PC-9 (cell line): ENCODE measurements at regions not wholly inside any gene's neighbourhood (a gene's known extent, or its start where the extent isn't known, plus 50 kb on each side); places are given as distances from the start of the nearest gene placed in this dataset.

Source experiments
- BruUV-seq: library from RNA; stranded (reverse); fragments of 400-500 nt; replicated peaks from 2 replicates; lab custom pipeline; 2021; lab: Mats Ljungman, UMichigan
- CTCF ChIA-PET: fragments of 300-600 bp; sonication (Branson Sonifier 250); formaldehyde crosslinking; loops from one replicate; lab custom pipeline; 2022; ENCODE audit warnings: antibody characterized with exemption; lab: Charles Lee
- POLR2A ChIA-PET: fragments of 300-600 bp; sonication (Branson Sonifier 250); formaldehyde crosslinking; loops from one replicate; lab custom pipeline; 2022; ENCODE audit warnings: antibody characterized with exemption; ENCODE audit not compliant: unreplicated experiment; lab: Charles Lee
- DNase-seq, 2 experiments: peaks; one replicate each; pipeline versions ENCODE4 v3.0.0 to v3.0.0-alpha.2; 2015 to 2022; ENCODE audit warnings: mixed read lengths in 1 of 2
- H2AFZ ChIP-seq: fragments of 200-600 bp; sonication (generic); 2 replicates; pipeline ENCODE4 v1.8.1; 2017; ENCODE audit warnings: antibody characterized with exemption
- H3F3A ChIP-seq: fragments of 200-600 bp; sonication (generic); 2 replicates; pipeline ENCODE4 v1.8.1; 2017; ENCODE audit warnings: antibody characterized with exemption, mild to moderate bottlenecking, low read depth; ENCODE audit not compliant: insufficient read depth
- H3K27ac ChIP-seq: fragments of 200-600 bp; sonication (generic); 2 replicates; pipeline ENCODE4 v1.6.1; 2016; ENCODE audit warnings: mixed run types
- H3K27me3 ChIP-seq: fragments of 200-600 bp; sonication (generic); 2 replicates; pipeline ENCODE4 v1.6.1; 2016; ENCODE audit warnings: low read depth, mixed run types; ENCODE audit not compliant: insufficient read depth
- H3K36me3 ChIP-seq: fragments of 200-600 bp; sonication (generic); 2 replicates; pipeline ENCODE4 v1.6.1; 2016; ENCODE audit warnings: low read depth, mixed run types
- H3K4me1 ChIP-seq: fragments of 200-600 bp; sonication (generic); replicated peaks from 2 replicates; pipeline ENCODE4 v1.6.1; 2016; ENCODE audit warnings: mixed run types; ENCODE audit not compliant: insufficient read depth
- H3K4me2 ChIP-seq: fragments of 200-600 bp; sonication (generic); 2 replicates; pipeline ENCODE4 v1.6.1; 2017; ENCODE audit warnings: mixed run types
- H3K4me3 ChIP-seq: fragments of 200-600 bp; sonication (generic); 2 replicates; pipeline ENCODE4 v1.6.1; 2016; ENCODE audit warnings: mixed run types
- H3K79me2 ChIP-seq: fragments of 200-600 bp; sonication (generic); 2 replicates; pipeline ENCODE4 v1.6.1; 2017; ENCODE audit warnings: low read depth, mixed run types
- H3K9me2 ChIP-seq: fragments of 200-600 bp; sonication (generic); 2 replicates; pipeline ENCODE4 v1.8.1; 2017; ENCODE audit warnings: mild to moderate bottlenecking; ENCODE audit not compliant: insufficient read depth
- H3K9me3 ChIP-seq: fragments of 200-600 bp; sonication (generic); 2 replicates; pipeline ENCODE4 v1.8.1; 2016; ENCODE audit warnings: low read depth; ENCODE audit not compliant: insufficient read depth
- H4K20me1 ChIP-seq: fragments of 200-600 bp; sonication (generic); 2 replicates; pipeline ENCODE4 v1.8.1; 2017; ENCODE audit not compliant: insufficient read depth
- EZH2 ChIP-seq: fragments of 200-600 bp; sonication (generic); IDR thresholded peaks from 2 replicates; pipeline ENCODE4 v1.8.0; 2017; ENCODE audit warnings: antibody characterized with exemption, low read depth
- intact Hi-C: fragments of 100-400 bp; cut with micrococcal nuclease; formaldehyde crosslinking; loops from one replicate; pipeline ENCODE4 v1.10.0; 2022; ENCODE audit not compliant: unreplicated experiment
- TF ChIP-seq, protein P1 (sequence below): fragments of 200-600 bp; sonication (generic); conservative IDR thresholded peaks from 2 replicates; pipeline ENCODE4 v1.6.1; 2017; ENCODE audit warnings: mixed run types, antibody characterized with exemption, mild to moderate bottlenecking, moderate library complexity

DNA sequence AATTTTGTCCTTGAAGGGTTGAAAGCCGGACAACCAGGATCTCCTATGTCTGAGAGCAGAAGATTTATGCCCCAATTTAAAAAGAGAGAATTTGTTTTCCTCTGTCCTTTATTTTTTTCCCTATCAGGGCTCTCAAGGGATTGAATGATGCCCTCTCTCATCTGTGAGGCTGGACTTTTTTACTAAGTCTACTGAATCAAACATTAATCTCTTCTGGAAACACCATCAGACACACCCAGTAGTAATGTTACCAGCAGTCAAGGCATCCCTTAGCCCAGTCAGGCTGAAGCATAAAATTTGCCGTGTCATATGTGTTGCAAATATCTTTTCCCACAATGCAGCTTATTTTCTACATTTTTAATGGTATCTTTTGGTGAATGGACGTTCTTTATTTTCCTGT is 1497.9 kb downstream of the MAT2B start:
- Histone ChIP-seq H3K27ac (no peak overlapping the region), H3K9me2 (no peaks in the 10 kb centered on the region), H3K4me1 (no peaks in the 10 kb centered on the region), H4K20me1 (no peaks in the 10 kb centered on the region), H2AFZ (no peak overlapping the region), H3F3A (no peaks in the 10 kb centered on the region), H3K4me3 (no peak overlapping the region), H3K36me3 (no peaks in the 10 kb centered on the region), H3K4me2 (no peak overlapping the region), H3K27me3 (no peaks in the 10 kb centered on the region; the same call in 1 of the 2 replicates), H3K9me3 (no peaks in the 10 kb centered on the region), H3K79me2 (no peaks in the 10 kb centered on the region)
- CTCF ChIA-PET: interaction anchor here (0.6 kb wide), 1 partner anchor 1329 kb away, joined by 3 read pairs; no protein-coding TSS in a partner anchor
- BruUV-seq: no TSS peak
- TF ChIP-seq EZH2: no peak
- TF ChIP-seq, protein P1, sequence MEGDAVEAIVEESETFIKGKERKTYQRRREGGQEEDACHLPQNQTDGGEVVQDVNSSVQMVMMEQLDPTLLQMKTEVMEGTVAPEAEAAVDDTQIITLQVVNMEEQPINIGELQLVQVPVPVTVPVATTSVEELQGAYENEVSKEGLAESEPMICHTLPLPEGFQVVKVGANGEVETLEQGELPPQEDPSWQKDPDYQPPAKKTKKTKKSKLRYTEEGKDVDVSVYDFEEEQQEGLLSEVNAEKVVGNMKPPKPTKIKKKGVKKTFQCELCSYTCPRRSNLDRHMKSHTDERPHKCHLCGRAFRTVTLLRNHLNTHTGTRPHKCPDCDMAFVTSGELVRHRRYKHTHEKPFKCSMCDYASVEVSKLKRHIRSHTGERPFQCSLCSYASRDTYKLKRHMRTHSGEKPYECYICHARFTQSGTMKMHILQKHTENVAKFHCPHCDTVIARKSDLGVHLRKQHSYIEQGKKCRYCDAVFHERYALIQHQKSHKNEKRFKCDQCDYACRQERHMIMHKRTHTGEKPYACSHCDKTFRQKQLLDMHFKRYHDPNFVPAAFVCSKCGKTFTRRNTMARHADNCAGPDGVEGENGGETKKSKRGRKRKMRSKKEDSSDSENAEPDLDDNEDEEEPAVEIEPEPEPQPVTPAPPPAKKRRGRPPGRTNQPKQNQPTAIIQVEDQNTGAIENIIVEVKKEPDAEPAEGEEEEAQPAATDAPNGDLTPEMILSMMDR: no peak
- DNase-seq: no peak
- intact Hi-C loops: no loop called here
- POLR2A ChIA-PET: no interaction called here

DNA sequence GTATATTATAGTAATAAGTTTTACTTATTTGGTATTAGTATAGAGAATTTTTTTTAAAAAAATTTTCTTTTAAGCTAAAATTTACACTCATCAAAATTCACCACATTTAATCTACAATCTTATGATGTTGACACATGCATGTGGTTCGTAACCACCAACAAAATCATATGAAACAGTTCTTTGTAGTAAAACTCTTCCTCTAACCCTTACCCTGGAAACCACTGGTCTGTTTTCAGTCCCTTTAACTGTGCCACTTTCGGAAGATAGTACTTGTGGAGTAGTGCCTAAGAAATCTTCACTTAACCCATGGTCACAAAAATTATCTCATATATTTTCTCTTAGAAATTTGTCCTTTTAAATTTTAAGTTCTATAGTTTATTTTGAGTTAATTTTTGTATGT is 1498.8 kb downstream of the MAT2B start:
- Histone ChIP-seq H3F3A (no peaks in the 10 kb centered on the region), H2AFZ (no peak overlapping the region), H3K4me2 (no peak overlapping the region), H3K9me2 (no peaks in the 10 kb centered on the region), H3K4me1 (no peaks in the 10 kb centered on the region), H3K27ac (no peak overlapping the region), H3K79me2 (no peaks in the 10 kb centered on the region), H3K36me3 (no peaks in the 10 kb centered on the region), H3K9me3 (no peaks in the 10 kb centered on the region), H3K27me3 (no peaks in the 10 kb centered on the region; the same call in 1 of the 2 replicates), H3K4me3 (no peak overlapping the region), H4K20me1 (no peaks in the 10 kb centered on the region)
- CTCF ChIA-PET: no interaction called here
- TF ChIP-seq EZH2: no peak
- TF ChIP-seq, protein P1: no peak
- no TSS peak for BruUV-seq
- POLR2A ChIA-PET: no interaction called here
- intact Hi-C loops: no loop called here
- DNase-seq: no peak

DNA sequence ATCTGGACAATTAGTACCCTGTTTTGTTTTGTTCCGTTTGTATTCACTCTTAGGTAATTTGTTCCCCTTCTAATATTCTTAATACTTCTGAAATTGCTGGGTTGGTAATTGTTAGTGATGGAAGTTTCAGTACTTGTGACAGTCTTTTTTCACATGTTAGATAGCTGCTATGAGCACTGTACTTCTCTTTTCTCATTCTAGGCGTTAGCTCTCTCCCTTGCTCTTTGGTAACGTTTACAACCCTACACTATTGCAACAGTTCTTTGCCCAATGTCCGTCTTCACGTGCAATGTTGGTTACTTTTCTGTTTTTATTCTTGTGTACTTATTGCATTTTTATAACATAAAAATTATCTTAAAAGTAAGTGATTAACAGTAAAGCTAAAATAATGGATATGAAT is 1509.0 kb downstream of the MAT2B start:
- intact Hi-C loops: no loop called here
- ChIA-PET POLR2A (no interaction called here), CTCF (no interaction called here)
- H3K4me3 ChIP-seq: no peak overlapping the region
- no peaks in the 10 kb centered on the region for H3K27me3 ChIP-seq
- no peaks in the 10 kb centered on the region for H3F3A ChIP-seq
- no peaks in the 10 kb centered on the region for H4K20me1 ChIP-seq
- TF ChIP-seq, protein P1: no peak
- no peak for TF ChIP-seq EZH2
- BruUV-seq: no TSS peak
- no peak overlapping the region for H3K27ac ChIP-seq
- H3K79me2 ChIP-seq: no peaks in the 10 kb centered on the region
- H3K9me2 ChIP-seq: no peaks in the 10 kb centered on the region
- DNase-seq: no peak
- no peaks in the 10 kb centered on the region for H3K9me3 ChIP-seq
- no peaks in the 10 kb centered on the region for H3K4me1 ChIP-seq
- no peaks in the 10 kb centered on the region for H3K36me3 ChIP-seq
- no peak overlapping the region for H3K4me2 ChIP-seq
- no peak overlapping the region for H2AFZ ChIP-seq
